Breast epithelium (tissue), 4 donors: ENCODE measurements at regions not wholly inside any gene's neighbourhood (a gene's known extent, or its start where the extent isn't known, plus 50 kb on each side); places are given as distances from the start of the nearest gene placed in this dataset.

Experiments used
- DNase-seq, 2 donors: peaks; one replicate each; pipeline ENCODE4 v3.0.0-alpha.2; 2019; ENCODE audit warnings: low spot score in 2 of 2
- H3K27ac ChIP-seq, 2 donors: fragments of 200-600 bp; sonication (generic) in 1 of 2; one replicate each; pipeline ENCODE4 v1.5.1; 2016 to 2019; ENCODE audit warnings: mild to moderate bottlenecking in 1 of 2
- H3K27me3 ChIP-seq, 2 donors: fragments of 200-600 bp; sonication (generic) in 1 of 2; one replicate each; pipeline versions ENCODE4 v1.5.1 to v1.6.0; 2017 to 2019; ENCODE audit warnings: control low read depth in 1 of 2, mild to moderate bottlenecking in 1 of 2
- H3K36me3 ChIP-seq: fragments of 200-600 bp; one replicate; pipeline ENCODE4 v1.5.1; 2019
- H3K4me1 ChIP-seq, 2 donors: fragments of 200-600 bp; sonication (generic); one replicate each; pipeline ENCODE4 v1.5.1; 2016 to 2019; ENCODE audit warnings: control low read depth in 1 of 2
- H3K4me3 ChIP-seq, 3 donors: fragments of 200-600 bp; sonication (generic); 1 replicate in 2 of 3; 2 replicates in 1 of 3; pipeline ENCODE4 v1.5.1; 2016 to 2019; ENCODE audit warnings: mild to moderate bottlenecking in 3 of 3, moderate library complexity in 2 of 3
- H3K9me3 ChIP-seq, 2 donors: fragments of 200-600 bp; sonication (generic) in 1 of 2; one replicate each; pipeline ENCODE4 v1.5.1; 2016 to 2019; ENCODE audit warnings: control low read depth in 1 of 2
- POLR2A ChIP-seq: fragments of 450-650 bp; IDR thresholded peaks from one replicate; pipeline ENCODE4 v1.6.1; 2016; ENCODE audit warnings: antibody characterized with exemption, mild to moderate bottlenecking, moderate library complexity
- POLR2AphosphoS5 ChIP-seq, 3 donors: sonication (generic); formaldehyde crosslinking; IDR thresholded peaks; one replicate each; pipeline ENCODE4 v1.6.1; 2017; ENCODE audit warnings: antibody characterized with exemption in 3 of 3
- intact Hi-C: fragments of 100-400 bp; cut with DNase I; formaldehyde crosslinking; loops from one replicate; pipeline ENCODE4 v1.15.1; 2023; ENCODE audit warnings: low total_unique reads
- TF ChIP-seq, protein P1 (sequence below), 3 donors: fragments of 450-650 bp; IDR thresholded peaks; one replicate each; pipeline ENCODE4 v1.5.1; 2016 to 2017; ENCODE audit warnings: antibody characterized with exemption in 3 of 3, mild to moderate bottlenecking in 3 of 3, moderate library complexity in 3 of 3

DNA sequence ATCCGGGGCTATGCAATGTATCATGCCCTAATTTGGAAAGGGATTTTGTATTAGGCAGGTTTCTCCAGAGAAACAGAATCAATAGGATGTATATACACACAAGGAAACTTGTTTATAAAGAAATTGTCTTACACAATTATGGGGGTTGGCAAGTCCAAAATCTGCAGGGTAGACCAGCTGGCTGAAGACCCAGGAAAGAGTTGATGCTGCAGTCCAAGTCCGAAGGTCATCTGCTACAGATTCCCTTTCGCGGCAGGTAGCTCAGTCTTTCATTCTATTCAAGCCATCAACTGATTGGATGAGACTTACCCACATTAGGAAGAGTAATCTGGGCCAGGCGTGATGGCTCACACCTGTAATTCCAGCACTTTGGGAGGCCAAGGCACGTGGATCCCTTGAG lies 54.6 kb upstream of the CXADR start:
- Histone ChIP-seq H3K27me3 (no peaks in the 10 kb centered on the region), H3K9me3 (no peaks in the 10 kb centered on the region), H3K36me3 (no peaks in the 10 kb centered on the region), H3K27ac (no peak overlapping the region), H3K4me1 (no peaks in the 10 kb centered on the region), H3K4me3 (no peak overlapping the region)
- intact Hi-C loops, result no loop called here
- DNase-seq, result no peak
- TF ChIP-seq POLR2AphosphoS5 (IDR thresholded peaks at IDR 0.05), result no peak
- TF ChIP-seq, protein P1, sequence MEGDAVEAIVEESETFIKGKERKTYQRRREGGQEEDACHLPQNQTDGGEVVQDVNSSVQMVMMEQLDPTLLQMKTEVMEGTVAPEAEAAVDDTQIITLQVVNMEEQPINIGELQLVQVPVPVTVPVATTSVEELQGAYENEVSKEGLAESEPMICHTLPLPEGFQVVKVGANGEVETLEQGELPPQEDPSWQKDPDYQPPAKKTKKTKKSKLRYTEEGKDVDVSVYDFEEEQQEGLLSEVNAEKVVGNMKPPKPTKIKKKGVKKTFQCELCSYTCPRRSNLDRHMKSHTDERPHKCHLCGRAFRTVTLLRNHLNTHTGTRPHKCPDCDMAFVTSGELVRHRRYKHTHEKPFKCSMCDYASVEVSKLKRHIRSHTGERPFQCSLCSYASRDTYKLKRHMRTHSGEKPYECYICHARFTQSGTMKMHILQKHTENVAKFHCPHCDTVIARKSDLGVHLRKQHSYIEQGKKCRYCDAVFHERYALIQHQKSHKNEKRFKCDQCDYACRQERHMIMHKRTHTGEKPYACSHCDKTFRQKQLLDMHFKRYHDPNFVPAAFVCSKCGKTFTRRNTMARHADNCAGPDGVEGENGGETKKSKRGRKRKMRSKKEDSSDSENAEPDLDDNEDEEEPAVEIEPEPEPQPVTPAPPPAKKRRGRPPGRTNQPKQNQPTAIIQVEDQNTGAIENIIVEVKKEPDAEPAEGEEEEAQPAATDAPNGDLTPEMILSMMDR (IDR thresholded peaks at IDR 0.05), result no peak
- TF ChIP-seq POLR2A, result no peak

DNA sequence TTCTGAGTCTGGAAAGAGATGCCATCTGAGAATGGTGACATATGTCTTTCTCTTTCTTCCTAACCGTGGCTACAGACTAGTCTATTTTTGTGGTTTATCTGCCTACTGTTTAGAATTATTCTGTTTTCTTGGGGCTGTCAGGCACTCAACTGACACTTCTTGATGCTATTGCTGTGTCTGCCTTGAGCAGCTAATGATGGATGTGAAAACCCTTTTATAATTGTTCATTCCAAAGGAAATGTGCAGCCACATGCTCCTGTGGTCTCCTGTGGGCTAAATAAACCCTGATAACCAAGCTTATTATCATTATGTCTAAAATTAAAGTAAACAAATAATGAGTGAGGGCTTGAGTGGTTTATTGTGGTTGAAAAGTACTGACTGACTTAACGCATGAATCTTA lies 52.7 kb upstream of the CXADR start:
- no peak overlapping the region for H3K27ac ChIP-seq
- H3K9me3 ChIP-seq, result no peaks in the 10 kb centered on the region
- TF ChIP-seq POLR2A, result no peak
- TF ChIP-seq POLR2AphosphoS5 (IDR thresholded peaks at IDR 0.05), result no peak
- TF ChIP-seq, protein P1 (IDR thresholded peaks at IDR 0.05), result no peak
- no peaks in the 10 kb centered on the region for H3K4me1 ChIP-seq
- H3K27me3 ChIP-seq, result no peaks in the 10 kb centered on the region
- DNase-seq, result no peak
- intact Hi-C loops, result no loop called here
- no peak overlapping the region for H3K4me3 ChIP-seq
- H3K36me3 ChIP-seq, result no peaks in the 10 kb centered on the region

DNA sequence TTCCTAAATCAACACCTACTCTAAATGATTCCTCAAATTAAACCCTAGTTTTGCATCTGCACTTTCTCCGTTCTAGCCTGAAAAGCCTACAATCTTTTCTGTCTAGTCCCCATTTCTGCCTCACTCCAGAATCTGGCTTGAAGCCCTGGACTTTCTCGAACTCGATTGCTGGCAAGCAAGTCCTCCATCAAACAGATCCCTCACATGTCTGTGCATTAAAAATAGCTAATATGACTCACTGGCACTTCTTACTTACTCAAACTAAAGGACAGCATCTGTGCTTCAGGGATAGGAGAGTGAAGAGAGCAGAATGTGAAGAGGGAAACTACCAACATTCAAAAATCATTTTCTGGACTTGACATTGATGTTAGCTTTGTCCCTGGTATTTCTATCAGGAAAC lies 51.8 kb upstream of the CXADR start:
- DNase-seq, result no peak

DNA sequence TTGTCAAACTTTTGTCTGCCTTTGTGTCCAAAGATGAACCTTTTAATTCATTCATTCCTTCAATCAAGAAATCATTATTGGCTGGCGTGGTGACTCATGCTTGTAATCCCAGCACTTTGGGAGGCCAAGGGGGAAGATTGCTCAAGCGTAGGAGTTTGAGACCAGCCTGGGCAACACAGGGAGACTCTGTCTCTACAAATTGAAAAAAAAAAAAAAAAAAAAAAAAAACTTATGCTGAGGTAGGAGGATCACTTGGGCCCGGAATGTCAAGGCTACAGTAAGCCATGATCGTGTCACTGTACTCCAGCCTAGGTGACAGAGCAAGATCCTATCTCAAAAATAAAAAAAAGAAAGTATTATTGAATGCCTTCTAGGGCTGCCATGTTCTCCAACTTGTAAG lies 51.3 kb upstream of the CXADR start:
- Histone ChIP-seq H3K27ac (no peak overlapping the region), H3K36me3 (no peaks in the 10 kb centered on the region), H3K27me3 (no peaks in the 10 kb centered on the region), H3K4me1 (no peaks in the 10 kb centered on the region), H3K9me3 (no peaks in the 10 kb centered on the region), H3K4me3 (no peak overlapping the region)
- DNase-seq, result no peak
- intact Hi-C loops, result no loop called here
- TF ChIP-seq POLR2AphosphoS5 (IDR thresholded peaks at IDR 0.05), result no peak

More for the DNA sequence above, 51.8 kb upstream of the CXADR start:
- H3K27ac ChIP-seq, result peak overlapping the region in 1 of 2 donors; percentile 16
- H3K9me3 ChIP-seq, result no peaks in the 10 kb centered on the region
- H3K36me3 ChIP-seq, result no peaks in the 10 kb centered on the region
- intact Hi-C loops, result no loop called here
- H3K4me3 ChIP-seq, result no peak overlapping the region
- TF ChIP-seq, protein P1 (IDR thresholded peaks at IDR 0.05), result no peak
- TF ChIP-seq POLR2AphosphoS5 (IDR thresholded peaks at IDR 0.05), result no peak
- no peak for TF ChIP-seq POLR2A
- H3K27me3 ChIP-seq, result no peaks in the 10 kb centered on the region
- H3K4me1 ChIP-seq, result no peaks in the 10 kb centered on the region

DNA sequence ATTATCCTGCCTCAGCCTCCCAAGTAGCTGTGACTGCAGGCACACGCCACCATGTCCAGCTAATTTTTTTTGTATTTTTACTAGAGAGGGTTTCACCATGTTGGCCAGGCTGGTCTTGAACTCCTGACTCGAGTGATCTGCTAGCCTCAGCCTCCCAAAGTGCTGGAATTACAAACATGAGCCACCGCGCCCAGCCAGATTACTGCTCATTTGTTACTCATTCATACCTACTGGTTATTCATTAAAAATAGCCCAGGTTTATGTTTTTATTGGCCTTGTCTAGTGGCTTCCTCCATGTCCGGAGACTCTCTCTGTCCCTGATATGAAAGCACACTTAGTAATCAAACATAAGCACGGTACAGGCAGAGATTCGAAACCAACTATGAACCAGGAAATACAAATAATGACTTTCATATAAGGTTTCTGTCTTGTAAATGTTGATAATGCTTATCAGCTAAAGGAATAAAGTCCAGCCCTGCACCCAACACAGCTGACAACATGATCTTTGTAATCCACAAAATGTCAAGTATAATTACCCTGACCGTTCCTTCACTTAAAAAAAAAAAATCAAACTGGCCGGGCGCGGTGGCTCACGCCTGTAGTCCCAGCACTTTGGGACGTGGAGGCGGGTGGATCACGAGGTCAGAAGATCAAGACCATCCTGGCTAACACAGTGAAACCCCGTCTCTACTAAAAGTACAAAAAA lies 50.4 kb upstream of the CXADR start:
- intact Hi-C loops, result no loop called here
- no peak overlapping the region for H3K4me3 ChIP-seq
- H3K27me3 ChIP-seq, result no peaks in the 10 kb centered on the region
- no peaks in the 10 kb centered on the region for H3K9me3 ChIP-seq
- DNase-seq, result no peak
- no peak overlapping the region for H3K27ac ChIP-seq
- no peaks in the 10 kb centered on the region for H3K36me3 ChIP-seq
- TF ChIP-seq, protein P1 (IDR thresholded peaks at IDR 0.05), result no peak
- H3K4me1 ChIP-seq, result no peaks in the 10 kb centered on the region
